Stimulated activated CD4-positive, alpha-beta T cell treated with anti-CD3 and anti-CD28 coated beads, Interleukin-1b, Interleukin-23, amount 100 ng/mL, for 4 hours (primary cell): ENCODE measurements at regions not wholly inside any gene's neighbourhood (a gene's known extent, or its start where the extent isn't known, plus 50 kb on each side); places are given as distances from the start of the nearest gene placed in this dataset.
"Not testable (repeated sequence)": the region's sequence is repeated elsewhere in the genome, so short reads cannot be mapped to it uniquely, and the experiment has no call there.

Experiments
- DNase-seq, 2 donors: peaks; one replicate each; pipeline ENCODE4 v3.0.0-alpha.2; 2020; ENCODE audit warnings: low read depth in 2 of 2

GRCh38 chr15:84360902-84361301 lies 125.3 kb downstream of the GOLGA6L4 start:
- DNase-seq = not testable (repeated sequence)

- DNase-seq = not testable (repeated sequence)
Observed at GRCh38 chr15:84384421-84384820, 148.8 kb downstream of the GOLGA6L4 start.

- no peak for DNase-seq
Observed at GRCh38 chr15:84387086-84387485, 151.5 kb downstream of the GOLGA6L4 start.

DNA sequence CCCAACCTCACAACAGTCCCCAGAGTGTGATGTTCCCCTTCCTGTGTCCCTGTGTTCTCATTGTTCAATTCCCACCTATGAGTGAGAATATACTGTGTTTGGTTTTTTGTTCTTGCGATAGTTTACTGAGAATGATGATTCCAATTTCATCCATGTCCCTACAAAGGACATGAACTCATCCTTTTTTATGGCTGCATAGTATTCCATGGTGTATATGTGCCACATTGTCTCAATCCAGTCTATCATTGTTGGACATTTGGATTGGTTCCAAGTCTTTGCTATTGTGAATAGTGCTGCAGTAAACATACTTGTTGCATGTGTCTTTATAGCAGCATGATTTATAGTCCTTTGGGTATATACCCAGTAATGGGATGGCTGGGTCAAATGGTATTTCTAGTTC lies 152.6 kb downstream of the GOLGA6L4 start:
- not testable (repeated sequence) for DNase-seq

- not testable (repeated sequence) for DNase-seq
Observed at GRCh38 chr15:84388638-84389037, 153.1 kb downstream of the GOLGA6L4 start.

GRCh38 chr15:84390324-84390723 lies 154.8 kb downstream of the GOLGA6L4 start:
- DNase-seq = not testable (repeated sequence)

- no peak for DNase-seq
Observed at GRCh38 chr15:84391191-84391590, 155.6 kb downstream of the GOLGA6L4 start.

DNA sequence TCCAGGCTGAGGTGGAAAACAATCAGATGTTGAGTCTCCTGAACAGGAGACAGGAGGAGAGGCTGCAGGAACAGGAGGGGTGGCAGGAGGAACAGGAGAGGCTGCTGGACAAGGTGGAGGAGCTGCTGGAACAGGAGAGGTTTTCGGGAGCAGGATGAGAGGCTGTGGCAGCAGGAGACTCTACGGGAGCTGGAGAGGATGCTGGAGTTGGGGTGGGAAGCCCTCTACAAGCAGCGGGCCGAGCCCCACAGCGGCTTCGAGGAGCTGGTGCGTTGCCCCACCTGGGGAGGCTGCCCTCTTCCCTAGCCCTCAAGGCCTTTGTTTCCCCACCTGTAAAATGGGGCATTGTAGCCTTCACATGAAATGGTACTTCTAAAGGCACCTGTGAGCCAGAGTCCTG lies 156.4 kb downstream of the GOLGA6L4 start:
- not testable (repeated sequence) for DNase-seq

- DNase-seq = not testable (repeated sequence)
Observed at GRCh38 chr15:84393386-84393936, 157.9 kb downstream of the GOLGA6L4 start.

DNA sequence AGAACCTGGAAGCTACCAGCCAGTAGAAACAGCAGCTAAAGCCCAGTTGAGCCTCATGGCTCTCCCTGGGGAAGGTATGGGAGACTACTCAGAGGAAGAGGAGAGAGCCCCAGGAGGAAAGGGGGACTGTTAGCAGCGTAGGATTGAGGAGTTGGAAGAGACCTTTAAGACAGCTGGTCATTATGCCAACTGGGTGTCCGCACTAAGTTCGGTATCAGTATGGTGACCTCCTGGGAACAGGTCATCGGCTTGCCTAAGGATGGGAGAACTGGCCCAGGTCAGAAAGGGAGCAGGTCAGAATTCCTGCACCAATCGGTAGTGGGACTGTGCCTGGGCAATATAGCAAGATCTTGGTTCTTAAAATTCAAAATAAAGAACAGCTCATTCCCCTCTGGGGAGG lies 158.4 kb downstream of the GOLGA6L4 start:
- DNase-seq = not testable (repeated sequence)

DNA sequence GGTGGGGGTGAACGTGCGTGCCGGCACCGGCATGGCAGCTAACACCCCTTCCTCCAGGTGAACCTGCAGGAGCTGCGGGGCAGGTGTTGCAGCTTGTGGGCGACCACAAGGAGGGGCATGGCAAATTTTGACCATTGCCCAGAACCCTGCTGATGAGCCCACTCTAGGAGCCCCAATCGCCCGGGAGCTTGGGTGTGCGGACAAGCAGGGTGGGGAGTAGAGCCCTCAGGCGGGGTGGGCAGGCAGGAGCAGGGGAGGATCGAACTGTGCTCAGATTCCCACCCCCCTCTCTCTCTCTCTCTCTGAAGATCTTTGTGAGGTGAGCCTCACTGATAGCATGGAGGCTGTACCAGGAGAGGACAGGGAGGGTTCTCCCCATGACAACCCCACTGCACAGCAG lies 159.8 kb downstream of the GOLGA6L4 start:
- DNase-seq = not testable (repeated sequence)

GRCh38 chr15:84395881-84396280 lies 160.3 kb downstream of the GOLGA6L4 start:
- not testable (repeated sequence) for DNase-seq

DNA sequence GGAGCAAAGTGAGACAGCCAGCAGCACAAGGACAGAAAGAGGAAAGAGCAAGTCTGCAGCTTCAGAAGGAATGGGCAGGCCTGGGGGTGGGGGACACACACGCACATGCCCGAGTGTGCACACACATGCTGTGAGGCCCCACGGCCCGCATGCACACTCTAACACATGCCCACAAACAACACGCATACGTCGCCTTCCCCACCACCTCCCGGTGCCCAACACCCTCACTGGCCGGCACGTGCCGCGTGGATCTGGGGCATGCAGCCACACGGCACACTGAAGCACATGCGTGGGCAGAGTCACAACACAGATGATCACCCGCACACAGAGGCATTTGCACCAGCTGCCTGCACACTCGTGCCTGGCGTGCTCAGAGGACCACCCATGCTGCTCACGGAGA lies 161.5 kb downstream of the GOLGA6L4 start:
- not testable (repeated sequence) for DNase-seq

GRCh38 chr15:84398087-84398486 lies 162.5 kb downstream of the GOLGA6L4 start:
- not testable (repeated sequence) for DNase-seq

GRCh38 chr15:84398763-84399701 lies 163.5 kb downstream of the GOLGA6L4 start:
- no peak for DNase-seq

GRCh38 chr15:84400017-84400740 lies 164.6 kb downstream of the GOLGA6L4 start:
- DNase-seq = no peak

- DNase-seq = no peak
Observed at GRCh38 chr15:84400820-84401219, 165.2 kb downstream of the GOLGA6L4 start.

GRCh38 chr15:84401461-84401860 lies 165.9 kb downstream of the GOLGA6L4 start:
- DNase-seq = not testable (repeated sequence)

DNA sequence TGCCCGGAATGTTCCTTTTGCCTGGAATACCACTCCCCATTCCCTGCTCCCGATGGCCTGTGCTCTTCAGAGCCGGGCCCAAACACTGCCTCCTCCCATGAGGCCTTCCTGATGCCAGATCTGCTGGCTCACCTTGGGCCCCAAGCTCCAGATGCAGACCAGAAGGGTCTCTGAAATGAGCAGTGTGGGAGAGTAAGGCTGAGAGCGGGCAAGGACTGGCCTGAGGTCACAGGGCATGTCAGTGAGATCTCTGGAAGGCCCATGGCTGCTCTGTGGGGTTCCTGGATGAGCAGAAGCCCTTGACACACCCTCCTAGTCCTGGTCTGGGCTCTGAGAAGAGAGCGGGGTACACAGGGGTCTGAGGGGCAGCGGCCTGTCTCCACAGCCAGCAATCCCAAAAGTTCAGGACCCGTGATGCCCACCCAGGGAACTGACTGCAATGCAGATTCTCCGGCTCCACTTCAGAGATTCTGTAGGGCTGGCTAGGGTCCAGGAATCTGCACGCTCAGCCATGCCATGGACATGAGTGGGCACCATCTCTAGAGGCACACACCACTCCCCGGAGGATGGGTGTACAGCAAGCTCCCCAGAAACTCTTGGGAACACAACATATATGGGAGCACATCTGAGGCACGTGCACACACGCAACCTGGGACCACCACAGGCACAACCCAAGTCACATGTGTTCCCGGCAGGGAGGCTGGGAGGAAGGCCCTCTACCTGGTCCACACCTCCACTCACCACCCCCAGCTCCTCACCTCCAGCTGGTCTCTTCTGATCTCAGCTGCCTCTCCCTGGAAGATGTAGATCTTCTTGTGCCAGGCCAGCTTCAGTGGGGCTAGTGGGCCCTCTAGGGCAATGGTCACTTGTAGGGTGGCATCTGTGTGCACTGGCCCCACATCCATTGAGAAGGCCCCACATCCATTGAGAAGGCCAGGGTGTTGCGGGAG lies 166.6 kb downstream of the GOLGA6L4 start:
- DNase-seq = not testable (repeated sequence)

- DNase-seq = no peak
Observed at GRCh38 chr15:84402856-84403608, 167.5 kb downstream of the GOLGA6L4 start.
